GM19452 (cell line): ENCODE measurements at regions not wholly inside any gene's neighbourhood (a gene's known extent, or its start where the extent isn't known, plus 50 kb on each side); places are given as distances from the start of the nearest gene placed in this dataset.

Experiments
- ATAC-seq: cut with Tn5 transposase; IDR thresholded peaks from one replicate; pipeline ENCODE4 v1.9.1; 2021; ENCODE audit not compliant: unreplicated experiment

- no peak for ATAC-seq
These were observed 160.7 kb upstream of the NT5C1B start for GRCh38 chr2:18749912-18750526.

DNA sequence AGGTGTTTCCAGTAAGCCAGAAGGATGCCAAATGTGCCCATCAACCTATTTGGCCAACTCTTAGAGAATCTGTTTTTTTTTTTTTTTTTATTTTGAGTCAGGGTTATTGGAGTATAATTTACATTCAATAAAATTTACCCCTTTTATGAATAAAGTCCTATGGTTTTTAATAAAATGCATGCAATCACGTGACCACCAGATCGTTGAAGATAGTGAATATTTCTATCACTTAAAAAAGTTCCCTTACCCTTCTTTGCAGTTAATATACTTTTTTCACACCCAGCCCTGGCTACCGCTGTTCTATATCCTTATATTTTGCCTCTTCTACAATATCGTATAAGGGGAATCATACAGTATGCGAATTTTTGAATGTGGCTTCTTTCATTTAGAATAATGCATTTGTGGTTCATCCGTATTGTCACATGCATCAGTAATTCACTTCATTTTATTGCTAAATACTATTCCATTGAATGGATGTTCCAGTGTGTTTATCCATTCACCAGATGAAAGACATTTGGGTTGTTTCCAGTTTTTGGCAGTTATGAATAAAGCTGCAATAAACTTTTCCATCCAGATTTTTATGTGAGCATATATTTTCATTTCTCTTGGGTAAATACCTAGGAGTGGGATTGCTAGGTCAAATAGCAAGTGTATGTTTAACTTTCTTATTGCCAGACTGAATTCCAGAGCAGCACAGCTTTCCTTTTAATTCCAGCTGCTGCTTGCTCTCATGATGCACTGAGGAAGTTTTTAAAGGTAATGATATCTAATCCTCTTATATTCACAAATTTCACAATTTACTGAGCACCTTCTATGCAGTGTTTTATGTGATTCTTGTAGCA is 156.3 kb upstream of the NT5C1B start:
- no peak for ATAC-seq

DNA sequence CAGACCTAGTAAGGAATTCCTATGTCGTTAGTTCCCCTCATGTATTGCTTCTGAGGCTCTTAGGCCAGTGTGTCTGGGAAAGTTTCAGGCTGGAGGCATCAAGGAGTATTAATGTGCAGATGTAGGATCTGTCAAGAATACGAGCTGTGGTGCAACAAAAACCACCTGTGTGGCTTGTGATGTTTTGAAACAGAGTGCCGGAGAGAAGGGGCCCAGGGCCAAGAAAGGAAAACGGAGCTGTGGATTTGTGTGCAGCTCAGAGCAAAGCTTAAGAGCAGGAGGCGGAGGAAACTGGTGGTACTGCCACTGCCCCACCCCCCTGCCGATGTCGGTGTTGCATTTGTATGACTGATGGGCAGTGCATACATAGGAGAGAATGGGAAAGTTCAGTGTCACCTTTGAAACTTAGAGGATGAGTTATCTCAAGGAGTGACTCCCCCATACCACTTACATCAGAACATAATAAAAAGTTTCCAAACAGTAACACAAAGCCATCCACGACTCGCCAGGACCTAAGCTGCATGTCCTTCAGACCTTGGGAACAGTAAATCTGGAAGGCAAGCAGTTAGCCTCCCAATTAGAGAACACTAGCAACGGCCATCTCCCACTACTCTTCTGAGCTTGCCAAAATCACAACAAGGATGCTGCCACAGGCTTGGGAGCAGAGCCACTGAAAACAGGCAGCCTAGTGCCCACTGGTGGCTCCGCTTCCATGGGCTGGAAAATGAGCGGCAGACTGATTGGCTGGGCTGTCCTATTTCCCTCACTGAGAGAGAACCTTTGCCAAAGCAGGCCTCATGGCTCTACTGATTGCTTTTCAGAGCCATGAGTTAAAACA is 152.7 kb upstream of the NT5C1B start:
- ATAC-seq: no peak

DNA sequence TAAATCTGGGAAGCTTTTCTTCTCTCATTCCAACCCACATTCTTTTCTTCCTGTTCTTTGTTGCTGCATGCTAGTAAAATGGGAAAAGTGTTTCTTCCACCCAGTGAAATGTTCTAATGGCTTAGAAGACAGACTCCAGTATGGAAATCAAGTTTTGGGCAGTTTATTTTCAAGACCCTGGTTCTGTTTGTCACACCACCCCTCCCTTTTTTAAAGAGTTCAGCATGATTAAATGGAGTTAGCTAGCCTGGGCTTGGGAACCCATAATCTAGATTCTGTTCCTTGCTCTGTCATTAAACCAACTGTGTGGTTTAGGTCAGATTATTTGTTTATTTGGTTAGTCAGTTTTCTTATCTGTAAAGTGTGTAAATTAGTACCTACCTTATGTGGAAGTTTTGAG is 151.8 kb upstream of the NT5C1B start:
- ATAC-seq: no peak

- ATAC-seq: no peak
These were observed 151.1 kb upstream of the NT5C1B start for GRCh38 chr2:18740474-18740881.

GRCh38 chr2:18731666-18732065 is 142.3 kb upstream of the NT5C1B start:
- ATAC-seq: no peak

GRCh38 chr2:18724371-18725145 is 135.2 kb upstream of the NT5C1B start:
- ATAC-seq: no peak

- no peak for ATAC-seq
These were observed 133.8 kb upstream of the NT5C1B start for GRCh38 chr2:18723219-18723618.

GRCh38 chr2:18722101-18722500 is 132.7 kb upstream of the NT5C1B start:
- no peak for ATAC-seq

DNA sequence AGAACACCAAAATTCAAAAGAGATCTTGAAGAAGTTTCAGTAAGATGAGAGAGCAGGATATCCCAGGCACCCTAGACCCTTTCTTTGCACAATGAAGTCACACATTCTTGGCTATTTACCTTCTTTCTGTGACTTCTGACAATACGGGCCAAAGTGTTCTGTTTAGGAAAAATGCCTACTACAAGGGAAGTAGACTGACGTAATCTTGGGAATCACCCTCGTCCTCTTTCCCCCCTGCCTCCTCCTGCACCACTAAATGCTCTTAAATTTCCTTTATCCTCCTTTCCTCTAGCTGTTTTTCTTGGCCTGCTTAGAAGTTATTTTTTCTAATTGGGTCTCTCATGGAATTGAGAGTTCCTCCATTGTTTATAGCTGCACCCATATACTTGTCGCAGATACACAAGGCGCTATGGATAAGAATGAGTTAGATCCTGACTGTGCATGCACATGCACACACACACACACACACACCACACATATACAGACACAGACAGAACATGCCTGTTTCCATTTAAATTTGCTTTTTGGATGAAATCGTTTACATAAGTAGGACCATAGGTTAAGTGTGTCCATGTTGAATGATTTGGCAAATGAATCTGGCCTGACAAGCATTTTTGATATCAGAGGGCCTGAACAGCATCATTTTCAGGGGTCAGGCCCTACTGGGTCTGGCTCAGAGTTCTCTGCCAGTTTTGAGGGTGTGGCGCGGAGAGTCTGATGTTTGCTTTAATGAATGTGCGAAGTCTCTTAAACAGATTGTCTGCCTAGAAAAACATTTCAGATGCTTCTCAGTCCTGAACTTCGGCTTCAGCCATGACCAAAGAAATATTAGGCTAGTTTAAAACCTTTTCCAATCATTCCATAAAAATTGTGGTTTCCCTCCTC is 131.9 kb upstream of the NT5C1B start:
- ATAC-seq: no peak

DNA sequence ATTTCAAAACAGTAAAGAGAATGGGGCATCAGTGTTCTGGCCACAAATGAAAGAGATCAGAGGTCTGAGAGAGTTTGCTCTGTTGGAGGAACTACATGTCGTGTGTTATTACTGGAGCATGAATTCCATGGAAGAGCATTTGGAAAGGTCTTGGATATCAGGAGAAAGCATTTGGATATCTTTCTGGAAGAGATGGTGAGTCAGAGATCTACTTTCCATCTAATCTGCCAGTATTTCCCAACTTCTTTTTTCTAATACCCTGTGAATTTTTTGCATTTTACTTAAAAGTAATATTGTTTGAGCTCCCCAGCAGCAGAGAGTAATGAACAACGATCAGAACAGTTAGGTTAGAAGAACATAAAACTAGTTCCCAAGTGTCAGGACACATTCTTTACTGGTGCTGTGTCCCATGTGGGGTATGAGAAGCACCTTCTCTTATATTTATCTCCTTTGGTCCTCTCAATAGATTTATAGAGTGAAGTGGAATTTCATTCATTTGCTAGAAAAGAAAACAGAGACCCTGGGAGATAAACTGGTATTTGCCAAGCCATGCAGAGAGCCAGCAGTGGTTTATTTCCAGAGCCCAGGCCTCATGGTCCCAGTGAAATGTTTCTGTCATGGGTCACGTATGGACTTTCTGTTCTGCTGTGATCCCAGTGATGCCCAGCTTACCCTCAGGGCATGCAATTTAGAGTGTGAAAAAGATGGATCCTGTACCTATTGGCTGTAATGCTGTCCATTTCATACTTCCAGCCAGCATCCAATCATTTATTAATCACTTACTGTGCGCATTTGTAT is 130.8 kb upstream of the NT5C1B start:
- ATAC-seq: no peak

DNA sequence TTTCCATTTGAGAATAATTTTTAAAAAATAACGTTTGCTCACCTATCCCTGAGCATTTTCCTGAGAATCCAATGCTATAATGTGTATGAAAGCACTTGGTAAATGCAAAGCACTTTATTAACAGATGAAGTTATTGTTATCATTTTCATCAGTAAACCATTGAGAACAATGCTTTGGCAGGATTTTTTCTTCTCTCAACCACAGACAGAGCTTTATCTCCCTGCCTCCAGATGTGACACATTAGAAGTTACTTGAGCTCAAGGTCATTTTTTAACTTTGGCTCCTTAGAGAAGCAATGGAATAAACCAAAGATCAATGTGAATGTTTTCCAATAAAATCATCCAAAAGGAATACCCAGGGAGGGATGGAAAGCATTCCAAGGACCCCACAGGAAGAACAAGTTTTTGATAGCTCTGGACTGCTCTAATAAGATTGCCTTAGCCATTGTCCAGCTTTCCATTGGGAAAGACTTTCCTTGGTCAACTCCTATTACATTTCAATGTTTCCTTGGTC is 118.9 kb upstream of the NT5C1B start:
- ATAC-seq: no peak

DNA sequence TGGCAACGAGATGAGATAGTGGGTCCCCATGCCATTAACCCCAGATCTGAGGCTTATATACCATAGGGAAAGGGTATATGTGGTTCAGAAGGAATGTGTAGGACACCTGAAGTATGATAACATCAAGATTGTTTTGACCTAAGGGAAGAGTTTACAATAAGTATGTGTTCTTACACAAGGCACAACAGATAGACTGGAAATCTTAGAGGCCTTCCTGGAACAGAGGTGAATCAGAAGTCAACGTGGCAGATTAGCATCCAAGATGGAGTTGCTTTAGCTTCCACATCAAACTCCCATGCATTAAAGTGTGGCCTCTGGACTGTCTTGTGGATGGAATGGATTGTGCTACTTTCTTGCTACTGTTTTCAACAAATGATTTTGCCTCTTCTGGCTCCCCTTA is 116.6 kb upstream of the NT5C1B start:
- no peak for ATAC-seq

- no peak for ATAC-seq
These were observed 114.9 kb upstream of the NT5C1B start for GRCh38 chr2:18704276-18704675.

DNA sequence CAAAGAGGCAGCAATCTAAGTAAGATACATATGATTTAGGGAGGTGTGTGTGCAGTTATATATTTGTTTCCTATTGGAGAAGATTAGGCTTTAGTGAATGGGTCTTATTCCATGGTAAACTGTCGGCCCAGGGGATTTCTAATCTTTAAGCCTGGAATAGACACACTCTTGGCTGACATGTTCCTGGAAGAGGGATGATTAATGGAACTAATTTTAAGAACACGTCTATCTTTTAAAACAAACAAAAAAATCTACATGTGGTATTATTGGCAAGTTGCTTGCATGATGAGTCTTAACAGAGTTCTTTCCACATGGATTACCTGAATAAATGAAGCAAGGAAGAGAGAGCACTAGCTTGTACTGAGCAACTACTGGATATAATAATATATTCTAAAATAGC is 114.2 kb upstream of the NT5C1B start:
- ATAC-seq: no peak

DNA sequence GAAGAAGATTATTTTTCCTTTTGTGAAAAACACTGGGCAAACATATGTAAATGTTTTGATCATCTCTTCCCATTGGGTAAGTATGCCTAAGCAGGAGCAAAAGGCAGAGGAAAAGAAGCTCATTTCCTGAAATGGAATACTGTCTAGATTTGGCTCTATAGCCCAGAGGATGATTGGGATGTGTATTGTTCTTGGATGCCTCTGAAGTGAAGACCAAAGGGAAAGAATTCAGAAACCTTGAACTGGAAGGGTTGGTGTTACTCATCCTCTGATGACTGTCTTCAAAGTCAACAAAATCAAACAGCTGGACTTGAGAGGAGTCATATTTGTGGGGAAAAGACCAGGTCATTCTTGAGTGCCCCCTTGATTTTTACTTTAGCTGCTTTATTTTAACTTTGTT is 112.6 kb upstream of the NT5C1B start:
- ATAC-seq: no peak

DNA sequence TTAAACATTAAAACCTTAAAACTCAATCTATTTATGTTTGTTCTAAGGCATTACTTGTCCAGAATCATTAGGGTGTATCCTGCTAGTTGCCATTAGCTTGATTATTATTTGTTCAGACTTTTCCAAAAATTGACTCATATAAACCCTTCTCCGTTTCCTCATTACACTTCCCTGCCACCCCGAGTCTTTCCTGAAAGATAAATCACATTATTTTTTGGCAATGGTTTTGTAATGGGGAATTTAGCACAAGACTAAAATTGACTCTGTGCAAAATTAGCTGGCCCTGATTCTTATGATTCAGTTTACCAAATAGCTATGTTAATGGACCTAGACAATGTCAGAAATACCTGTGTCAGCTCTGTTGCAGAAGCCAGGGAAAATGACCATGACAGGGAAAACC is 112.2 kb upstream of the NT5C1B start:
- ATAC-seq: no peak

DNA sequence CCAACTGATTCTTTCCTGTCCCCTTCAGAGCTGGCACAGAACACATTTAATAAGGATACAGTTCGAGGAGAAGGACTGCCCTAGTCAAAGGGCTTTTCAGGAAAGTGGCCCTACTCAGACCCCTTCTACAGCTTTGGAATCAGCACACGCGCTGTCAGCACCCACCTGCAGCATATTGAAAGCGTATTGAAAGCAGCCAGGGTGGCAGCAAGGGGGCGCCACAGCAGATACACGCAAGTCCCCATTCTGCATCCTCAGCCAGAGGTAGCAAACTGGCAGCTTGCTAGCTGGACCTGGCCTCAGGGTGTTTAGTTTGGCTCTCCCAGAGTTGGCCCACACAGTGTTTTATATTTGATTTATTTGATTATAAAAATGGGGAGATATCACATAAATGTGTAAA is 101.0 kb upstream of the NT5C1B start:
- no peak for ATAC-seq
